Psoas muscle (tissue), 7 donors: ENCODE measurements at regions not wholly inside any gene's neighbourhood (a gene's known extent, or its start where the extent isn't known, plus 50 kb on each side); places are given as distances from the start of the nearest gene placed in this dataset.

Experiments used
- ATAC-seq, 4 donors: fragments of 200-7000 bp; cut with Tn5 transposase; one replicate each; pipeline ENCODE4 v1.9.1; 2020; ENCODE audit warnings: moderate library complexity in 3 of 4, mild to moderate bottlenecking in 2 of 4
- DNase-seq, 2 donors: peaks; one replicate each; pipeline ENCODE4 v3.0.0-alpha.2; 2020
- H3K27ac ChIP-seq: fragments of 200-600 bp; one replicate; pipeline ENCODE4 v1.8.0; 2022
- H3K27me3 ChIP-seq, 3 donors: fragments of 200-600 bp in 1 of 3; one replicate each; pipeline versions ENCODE4 v1.6.1 to v1.8.0; 2013 to 2022; ENCODE audit warnings: low read length in 2 of 3, mild to moderate bottlenecking in 2 of 3, moderate library complexity in 1 of 3; ENCODE audit not compliant: insufficient read depth in 3 of 3
- H3K36me3 ChIP-seq, 2 donors: fragments of 200-600 bp in 1 of 2; one replicate each; pipeline versions ENCODE4 v1.6.1 to v1.8.0; 2013 to 2022; ENCODE audit warnings: low read depth in 1 of 2, mild to moderate bottlenecking in 1 of 2, moderate library complexity in 1 of 2; ENCODE audit not compliant: insufficient read depth in 1 of 2
- H3K4me1 ChIP-seq: fragments of 200-600 bp; one replicate; pipeline ENCODE4 v1.8.0; 2022
- H3K4me3 ChIP-seq: fragments of 200-600 bp; one replicate; pipeline ENCODE4 v1.8.0; 2022; ENCODE audit warnings: mild to moderate bottlenecking
- H3K9me3 ChIP-seq: fragments of 200-600 bp; one replicate; pipeline ENCODE4 v1.8.0; 2022
- CTCF ChIP-seq: fragments of 200-600 bp; IDR thresholded peaks from one replicate; pipeline ENCODE4 v1.8.0; 2022; ENCODE audit warnings: antibody characterized with exemption
- WGBS, 3 donors: extraction: QIAGEN DNeasy Blood & Tissue Kit; methylation state at CpG; one replicate each; pipeline versions ENCODE4 v1.1.6 to v1.1.7; 2013; 5-methylcytosine and 5-hydroxymethylcytosine counted together
- intact Hi-C, 2 donors: fragments of 100-400 bp; cut with DNase I; formaldehyde crosslinking; loops; one replicate each; pipeline versions ENCODE4 v1.11.0 to v1.14.2; 2022
- donor health status: healthy with polysubstance abuse.
- donor health status: DM: no; HTN: no; CAD: no; lungs with moderate emphysema.
- donor health status: Bipolar disorder and iron deficiency.
- donor health status: healthy.
- donor health status: DM: yes; HTN: yes; CAD: no.
- donor health status: DM: no; HTN: no; CAD: no.
- donor health status: DM: yes; HTN: yes; CAD: no.

GRCh38 chr12:60845696-60846095 lies 1249.9 kb downstream of the SLC16A7 start:
- ATAC-seq (no peak), DNase-seq (no peak)
- Histone ChIP-seq H3K4me1 (no peaks in the 10 kb centered on the region), H3K36me3 (no peaks in the 10 kb centered on the region), H3K27me3 (no peaks in the 10 kb centered on the region), H3K4me3 (no peak overlapping the region), H3K27ac (no peak overlapping the region), H3K9me3 (no peaks in the 10 kb centered on the region)
- 63 to 66% (median 66%) methylated on average over 4 of the region's 4 CpGs for WGBS, 3 donors
- TF ChIP-seq CTCF = no peak
- intact Hi-C loops = no loop called here

- DNase-seq = no peak
- ATAC-seq = no peak
- intact Hi-C loops = no loop called here
- WGBS, 3 donors = 73 to 82% (median 79%) methylated on average over 4 of the region's 4 CpGs
- no peak for TF ChIP-seq CTCF
- no peak overlapping the region for H3K27ac ChIP-seq
- H3K27me3 ChIP-seq = no peaks in the 10 kb centered on the region
- H3K4me3 ChIP-seq = no peak overlapping the region
- H3K9me3 ChIP-seq = no peaks in the 10 kb centered on the region
- no peaks in the 10 kb centered on the region for H3K36me3 ChIP-seq
- H3K4me1 ChIP-seq = no peaks in the 10 kb centered on the region
These were observed 1251.5 kb downstream of the SLC16A7 start for GRCh38 chr12:60847281-60847680.

- H3K36me3 ChIP-seq = no peaks in the 10 kb centered on the region
- H3K4me1 ChIP-seq = no peaks in the 10 kb centered on the region
- DNase-seq = no peak
- TF ChIP-seq CTCF = no peak
- WGBS, 3 donors = 40 to 47% (median 41%) methylated on average over 3 of the region's 3 CpGs
- intact Hi-C loops = no loop called here
- H3K9me3 ChIP-seq = no peaks in the 10 kb centered on the region
- no peak overlapping the region for H3K27ac ChIP-seq
- no peak overlapping the region for H3K4me3 ChIP-seq
- ATAC-seq = no peak
- H3K27me3 ChIP-seq = no peaks in the 10 kb centered on the region
These were observed 1253.9 kb downstream of the SLC16A7 start for GRCh38 chr12:60849723-60850122.

GRCh38 chr12:60853407-60853806 lies 1257.6 kb downstream of the SLC16A7 start:
- no peak for TF ChIP-seq CTCF
- intact Hi-C loops = no loop called here
- Histone ChIP-seq H3K9me3 (no peaks in the 10 kb centered on the region), H3K27ac (no peak overlapping the region), H3K36me3 (no peaks in the 10 kb centered on the region), H3K4me1 (no peaks in the 10 kb centered on the region), H3K27me3 (no peaks in the 10 kb centered on the region), H3K4me3 (no peak overlapping the region)
- 65 to 67% (median 66%) methylated on average over 2 of the region's 2 CpGs for whole genome bisulfite sequencing, 3 donors
- ATAC-seq (no peak), DNase-seq (no peak)

- no peak for DNase-seq
- H3K4me1 ChIP-seq = no peaks in the 10 kb centered on the region
- WGBS, 3 donors = 97 to 100% (median 97%) methylated on average over 1 of the region's 1 CpG
- intact Hi-C loops = no loop called here
- no peaks in the 10 kb centered on the region for H3K27me3 ChIP-seq
- no peaks in the 10 kb centered on the region for H3K36me3 ChIP-seq
- H3K9me3 ChIP-seq = no peaks in the 10 kb centered on the region
- H3K4me3 ChIP-seq = no peak overlapping the region
- TF ChIP-seq CTCF = no peak
- no peak overlapping the region for H3K27ac ChIP-seq
- no peak for ATAC-seq
These were observed 1267.6 kb downstream of the SLC16A7 start for GRCh38 chr12:60863421-60863820.
